DND-41 (cell line): ENCODE measurements at regions not wholly inside any gene's neighbourhood (a gene's known extent, or its start where the extent isn't known, plus 50 kb on each side); places are given as distances from the start of the nearest gene placed in this dataset.

Experiments used
- CTCF ChIP-seq: IDR thresholded peaks from 2 replicates; pipeline ENCODE4 v1.5.1; 2012; ENCODE audit warnings: borderline replicate concordance, low read length, moderate library complexity, mild to moderate bottlenecking; ENCODE audit not compliant: poor library complexity, severe bottlenecking; ENCODE audit errors: extremely low read depth
- EZH2 ChIP-seq: IDR thresholded peaks from 3 replicates; pipeline ENCODE4 v1.6.1; 2012; ENCODE audit warnings: borderline replicate concordance, low read depth, mild to moderate bottlenecking, moderate library complexity, low read length, inconsistent platforms; ENCODE audit not compliant: severe bottlenecking

- TF ChIP-seq EZH2: no peak
- TF ChIP-seq CTCF: peak; percentile 7
These were observed 51.4 kb upstream of the SPAG16 start for GRCh38 chr2:213232649-213233437.
